ENCODE measurements at regions not wholly inside any gene's neighbourhood (a gene's known extent, or its start where the extent isn't known, plus 50 kb on each side); places are given as distances from the start of the nearest gene placed in this dataset.

GRCh38 chr13:106041445-106041844 lies 494.0 kb downstream of the EFNB2 start:
- TF ChIP-seq CTCF (IDR thresholded peaks at IDR 0.05), result no peak
- no peak for TF ChIP-seq POLR2A (IDR thresholded peaks at IDR 0.05)
- no peak for TF ChIP-seq POLR2AphosphoS5 (IDR thresholded peaks at IDR 0.05)

All from gastroesophageal sphincter (tissue), 3 donors.